GM18868 (cell line): ENCODE measurements at regions not wholly inside any gene's neighbourhood (a gene's known extent, or its start where the extent isn't known, plus 50 kb on each side); places are given as distances from the start of the nearest gene placed in this dataset.
A peak's percentile ranks its signal among the peaks of the same experiment; 100 is the strongest.

Source experiments
- ATAC-seq: cut with Tn5 transposase; IDR thresholded peaks from one replicate; pipeline ENCODE4 v1.9.1; 2021; ENCODE audit warnings: mild to moderate bottlenecking, moderate library complexity; ENCODE audit not compliant: unreplicated experiment

DNA sequence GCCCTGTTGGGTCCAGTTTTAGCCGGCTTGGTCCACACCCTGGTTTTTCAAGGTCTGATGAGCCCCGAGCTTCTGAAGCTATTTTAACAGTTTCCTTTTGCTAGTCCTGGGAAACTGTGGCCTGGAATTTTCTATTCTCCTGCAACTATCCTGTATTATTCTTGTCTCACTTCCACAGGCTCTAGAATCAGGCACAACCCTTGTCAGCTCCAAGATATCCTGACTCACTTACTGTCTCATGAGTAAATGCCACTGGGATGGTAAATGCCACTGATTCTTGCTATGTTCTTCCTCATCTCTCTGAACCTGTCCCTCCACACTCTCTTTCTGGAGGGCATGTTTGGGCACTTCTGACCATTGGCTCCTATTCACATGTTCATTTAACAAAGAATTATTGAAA lies 611.5 kb upstream of the IGFBP3 start:
- no peak for ATAC-seq

DNA sequence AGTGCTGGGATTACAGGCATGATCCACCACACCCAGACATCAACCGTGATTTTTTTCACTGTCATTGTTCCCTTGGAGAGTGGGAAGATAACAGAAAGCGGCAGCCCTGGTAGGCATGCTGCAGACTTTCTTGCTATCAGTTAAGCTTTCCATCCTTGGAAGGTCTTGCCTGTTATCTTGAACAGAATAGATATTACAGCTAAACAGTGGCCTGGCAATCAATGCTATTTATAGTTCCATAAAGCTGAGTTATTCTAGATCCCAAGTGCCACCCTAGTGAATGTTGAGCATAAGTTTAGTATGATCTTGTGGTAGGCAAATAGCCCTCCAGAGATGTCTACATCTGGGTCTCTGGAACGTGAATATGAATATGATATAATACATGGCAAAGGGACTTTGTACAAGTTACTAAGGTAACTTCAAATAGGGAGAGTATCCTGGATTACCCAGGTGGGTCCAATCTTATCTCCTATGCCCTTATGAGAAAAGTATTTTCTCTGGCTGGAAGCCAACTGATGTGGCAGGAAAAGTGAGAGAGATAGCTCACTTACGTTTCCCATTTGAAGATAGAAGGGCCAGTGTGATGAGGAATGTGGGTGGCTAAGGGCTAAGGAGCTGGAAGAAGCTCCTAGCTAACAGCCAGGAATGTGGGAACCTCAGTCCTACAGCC lies 609.1 kb upstream of the IGFBP3 start:
- no peak for ATAC-seq

DNA sequence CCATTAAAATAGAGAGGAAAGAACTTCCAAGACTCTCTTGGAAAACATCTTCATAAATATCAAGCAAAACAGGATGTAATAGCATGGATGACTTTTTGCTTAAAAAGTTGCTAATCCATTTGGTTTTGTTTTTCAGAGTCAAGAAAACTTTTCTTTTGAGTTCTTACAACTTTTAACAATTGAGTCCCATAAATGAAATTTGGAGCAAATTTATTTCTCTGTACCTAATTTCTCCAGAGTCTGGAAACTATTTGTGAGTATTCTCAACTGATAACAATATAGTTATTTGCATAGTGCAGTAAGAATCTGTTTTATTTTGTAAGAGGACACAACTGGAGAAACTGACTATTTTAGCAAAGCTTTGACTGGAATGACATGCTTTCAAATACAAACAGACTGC lies 606.3 kb upstream of the IGFBP3 start:
- ATAC-seq = no peak

- ATAC-seq = no peak
Measured at GRCh38 chr7:46525876-46526275, 604.8 kb upstream of the IGFBP3 start.

GRCh38 chr7:46524350-46524749 lies 603.3 kb upstream of the IGFBP3 start:
- no peak for ATAC-seq

DNA sequence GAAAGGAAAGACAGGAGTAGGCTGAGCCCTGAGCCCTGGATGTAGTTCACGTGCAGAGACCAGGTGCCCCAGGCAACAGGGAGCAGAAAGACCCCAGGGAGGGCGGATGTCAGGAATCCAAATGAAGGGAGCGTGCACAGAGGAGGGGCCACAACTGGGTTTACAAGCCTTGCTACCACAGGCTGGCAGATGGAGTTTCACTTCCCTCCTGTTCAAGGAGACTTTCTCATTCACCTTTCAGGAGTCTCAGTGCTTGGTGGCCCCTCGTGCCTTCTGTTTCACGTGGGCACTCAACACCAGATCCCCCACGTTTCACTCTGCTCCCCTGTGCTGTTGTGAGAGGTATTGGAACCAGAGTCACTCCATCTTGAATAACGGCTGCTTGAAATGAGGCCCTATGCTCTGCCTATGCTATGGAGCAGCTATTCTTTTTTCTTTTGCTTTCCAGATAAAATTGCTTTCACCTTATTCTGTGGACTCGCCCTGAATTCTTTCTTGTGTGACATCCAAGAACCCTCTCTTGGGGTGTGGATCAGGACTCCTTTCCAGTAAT lies 601.4 kb upstream of the IGFBP3 start:
- peak; percentile 75 for ATAC-seq

GRCh38 chr7:46518713-46519112 lies 597.6 kb upstream of the IGFBP3 start:
- ATAC-seq = no peak

DNA sequence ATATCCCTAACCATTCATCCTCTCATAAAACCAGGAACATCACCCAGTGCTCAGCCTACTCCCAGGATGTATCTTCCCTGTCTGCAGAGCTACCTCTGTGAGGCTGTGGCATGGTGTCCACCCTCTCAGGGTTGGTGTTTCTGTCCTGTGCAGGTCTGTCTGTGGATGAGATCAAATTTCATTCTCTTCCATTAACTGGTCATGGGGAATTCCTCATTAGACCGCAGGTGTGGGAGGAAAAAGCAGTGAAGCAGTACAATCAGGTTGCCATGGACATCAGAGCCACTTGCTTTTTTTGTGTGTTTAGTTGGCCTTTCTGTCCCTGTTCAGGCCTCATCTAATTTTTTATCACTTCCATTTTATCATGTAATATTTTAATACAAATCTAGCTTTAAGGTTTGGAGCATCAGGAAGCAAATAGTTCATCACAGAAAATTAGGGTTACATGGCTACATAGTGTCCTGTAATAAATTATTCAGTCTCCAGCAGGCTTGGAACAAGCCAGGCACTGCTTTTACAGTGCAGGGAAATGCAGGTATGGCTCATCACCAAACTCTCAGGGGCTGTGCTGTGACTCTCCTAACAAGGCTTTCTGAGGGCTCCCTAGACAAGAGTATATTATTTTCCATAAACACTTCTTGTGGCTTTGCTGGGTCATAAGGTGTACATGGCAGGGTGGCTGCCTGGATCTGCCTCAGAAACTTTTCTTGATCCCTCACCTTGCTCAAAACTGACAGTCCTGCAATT lies 594.9 kb upstream of the IGFBP3 start:
- ATAC-seq = no peak

DNA sequence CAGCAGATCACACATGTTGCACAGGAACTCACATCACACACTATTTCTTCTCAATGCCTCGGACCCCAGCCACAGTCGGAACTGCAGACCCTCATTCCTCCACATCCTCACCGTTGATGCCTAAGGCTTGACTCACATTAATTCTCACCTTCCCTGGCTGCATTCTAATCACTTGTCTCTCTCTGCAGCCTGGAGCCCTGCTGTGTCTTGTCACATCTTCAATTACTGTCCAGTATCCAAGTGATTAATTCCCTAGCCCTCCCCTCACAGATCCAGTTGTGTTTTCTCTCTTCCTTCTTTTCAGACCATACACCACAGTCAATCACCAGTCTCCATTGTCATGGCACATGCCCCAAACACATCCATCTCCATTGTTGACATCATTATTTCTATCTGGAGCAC lies 592.4 kb upstream of the IGFBP3 start:
- no peak for ATAC-seq

DNA sequence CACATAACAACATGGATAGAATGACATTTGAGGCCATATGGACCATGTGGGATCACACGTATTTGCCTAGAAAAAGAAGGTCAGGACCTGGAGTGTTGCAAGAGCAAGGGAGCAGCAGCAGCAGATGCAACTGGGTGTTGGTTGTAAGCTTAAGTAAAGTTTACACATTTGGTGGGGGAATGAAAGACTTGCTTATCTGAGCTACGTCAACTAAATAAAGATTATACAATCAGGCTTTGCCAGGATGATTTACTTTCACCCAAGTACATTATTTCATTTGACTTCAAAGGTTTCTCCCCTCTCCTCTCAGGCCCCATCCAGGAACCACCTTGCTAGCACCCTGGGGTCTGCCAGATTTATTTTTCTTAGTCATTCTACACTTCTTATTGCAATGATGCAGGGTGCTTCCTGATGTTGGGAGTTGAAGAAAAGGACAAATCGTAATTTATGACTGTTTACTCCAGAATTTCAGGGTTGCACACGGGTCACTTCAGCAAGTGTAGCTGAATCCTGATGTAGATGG lies 591.9 kb upstream of the IGFBP3 start:
- ATAC-seq = no peak

DNA sequence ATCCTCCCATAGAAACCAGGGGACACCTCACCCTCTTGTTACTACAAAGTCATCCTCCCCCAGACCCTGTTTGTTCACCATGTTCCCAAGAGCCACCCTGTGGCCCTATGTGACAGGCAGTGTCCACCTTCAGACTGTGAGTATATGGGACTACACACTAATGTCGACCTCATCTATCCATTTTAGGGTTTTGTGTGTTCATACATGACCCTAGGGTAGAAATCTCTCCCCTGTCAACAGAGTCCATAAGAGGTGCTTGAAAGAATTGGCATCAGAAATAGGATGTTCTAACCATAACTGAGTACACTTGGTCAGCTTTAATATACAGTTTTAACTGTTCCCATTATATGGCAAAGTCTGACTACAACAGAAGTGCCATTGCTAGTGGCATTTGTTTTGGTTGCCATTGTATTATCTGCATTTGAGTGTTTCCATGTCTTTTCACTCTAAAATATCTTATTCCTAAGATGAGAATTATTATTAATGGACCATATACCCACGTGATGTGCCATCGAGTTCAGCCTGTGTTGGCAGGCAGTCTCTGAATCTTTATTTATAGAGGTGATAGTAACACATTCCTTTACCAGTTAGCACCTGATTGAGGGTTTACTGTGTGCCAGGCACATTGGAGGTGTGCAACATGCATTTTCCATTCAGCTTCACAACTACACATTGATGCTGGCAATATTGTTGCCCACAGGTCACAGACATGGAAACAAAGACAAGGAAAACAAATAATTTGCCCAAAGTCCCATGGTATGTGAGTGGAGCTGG lies 590.6 kb upstream of the IGFBP3 start:
- no peak for ATAC-seq

GRCh38 chr7:46508583-46508982 lies 587.5 kb upstream of the IGFBP3 start:
- ATAC-seq = no peak

DNA sequence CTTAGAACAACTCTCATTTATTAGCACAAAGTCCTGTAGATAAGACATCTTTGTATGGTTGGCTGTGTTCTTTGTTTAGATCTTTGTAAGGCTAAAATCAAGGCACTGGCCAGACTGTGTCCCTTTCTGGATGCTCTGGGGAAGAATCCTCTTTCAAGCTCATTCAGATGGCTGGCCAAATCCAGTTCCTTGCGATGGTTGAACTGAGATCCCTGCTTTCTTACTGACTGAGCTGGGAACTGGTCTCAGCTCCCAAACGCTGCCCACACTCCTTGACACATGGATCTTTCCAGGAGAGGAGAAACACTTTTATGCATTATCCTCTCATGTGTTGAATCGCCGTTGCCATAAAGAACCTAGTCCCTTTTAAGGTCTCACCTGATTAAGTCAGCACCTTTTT lies 586.5 kb upstream of the IGFBP3 start:
- ATAC-seq = no peak

GRCh38 chr7:46494441-46494840 lies 573.4 kb upstream of the IGFBP3 start:
- ATAC-seq = no peak

DNA sequence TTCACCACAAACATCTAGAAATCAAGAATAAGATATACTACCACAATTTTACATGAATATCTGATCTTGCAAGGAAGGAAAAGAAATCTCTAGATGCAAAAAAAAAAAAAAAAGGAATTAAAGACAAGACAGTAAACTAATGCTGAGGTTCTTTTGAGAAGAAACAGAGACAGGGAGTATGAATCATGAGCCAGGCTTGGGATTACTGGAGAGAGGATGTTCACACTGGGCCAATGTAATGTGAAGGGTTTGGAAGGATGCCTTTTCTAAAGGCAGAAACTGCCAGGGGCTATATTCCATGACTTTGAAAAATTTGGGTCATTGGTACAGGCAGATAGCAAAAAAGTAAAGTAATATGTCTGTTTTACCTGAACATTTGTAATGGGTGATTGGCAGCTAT lies 573.0 kb upstream of the IGFBP3 start:
- no peak for ATAC-seq

- no peak for ATAC-seq
Measured at GRCh38 chr7:46493196-46493595, 572.1 kb upstream of the IGFBP3 start.

DNA sequence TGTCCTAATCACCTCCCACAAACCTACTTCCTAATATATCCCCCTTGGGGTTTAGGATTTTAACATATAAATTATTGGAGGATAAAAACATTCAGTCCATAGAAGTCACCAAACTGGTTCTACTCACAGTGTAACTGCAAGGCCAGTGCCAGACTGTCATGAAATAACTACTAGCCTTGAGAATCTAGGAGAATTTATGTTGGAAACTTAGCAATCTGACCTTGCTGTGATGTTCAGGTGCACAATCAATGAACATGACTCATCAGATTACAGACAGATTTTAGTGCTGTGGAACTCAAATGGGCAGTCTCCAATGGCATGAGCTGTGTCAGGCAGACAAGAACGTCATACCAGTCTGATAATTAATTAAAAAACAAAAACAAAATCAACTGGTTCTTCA lies 571.4 kb upstream of the IGFBP3 start:
- ATAC-seq = no peak

DNA sequence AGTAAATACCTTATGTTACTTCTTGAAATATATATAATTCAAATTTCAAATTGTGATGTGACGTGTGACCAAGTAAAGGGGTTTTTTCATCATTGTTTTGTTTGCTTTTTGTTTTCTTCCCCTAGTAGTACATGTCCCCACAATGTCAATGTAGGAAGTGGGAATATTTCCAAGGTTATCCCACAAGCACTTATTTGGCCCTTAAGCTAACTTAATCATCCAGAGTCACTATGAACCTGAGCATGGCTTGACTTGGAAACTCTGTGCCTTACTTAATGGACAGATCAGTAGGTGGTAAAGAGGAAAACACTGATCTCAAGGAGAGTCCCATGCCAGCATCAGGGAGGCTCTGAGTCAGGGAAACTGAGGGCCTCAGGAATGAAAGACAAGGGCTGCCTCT lies 569.3 kb upstream of the IGFBP3 start:
- no peak for ATAC-seq

DNA sequence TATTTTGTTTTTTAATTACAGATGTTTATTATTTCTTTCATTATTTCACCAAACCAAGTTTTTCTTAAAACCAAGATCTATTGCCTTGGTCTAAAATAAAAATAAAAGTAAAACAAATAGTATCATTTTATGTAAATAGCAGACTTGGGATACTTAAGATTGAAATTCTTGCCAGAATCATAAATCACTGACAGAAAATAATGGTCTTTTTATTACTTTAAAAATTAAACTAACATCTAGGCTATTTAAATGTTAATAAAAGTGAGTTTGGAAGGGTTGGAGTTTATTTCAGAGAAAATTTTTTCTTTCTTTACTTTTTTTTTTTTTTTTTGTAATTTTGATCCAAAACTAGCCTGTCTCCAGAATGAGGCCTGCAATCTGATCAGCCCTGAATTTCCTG lies 568.0 kb upstream of the IGFBP3 start:
- no peak for ATAC-seq

DNA sequence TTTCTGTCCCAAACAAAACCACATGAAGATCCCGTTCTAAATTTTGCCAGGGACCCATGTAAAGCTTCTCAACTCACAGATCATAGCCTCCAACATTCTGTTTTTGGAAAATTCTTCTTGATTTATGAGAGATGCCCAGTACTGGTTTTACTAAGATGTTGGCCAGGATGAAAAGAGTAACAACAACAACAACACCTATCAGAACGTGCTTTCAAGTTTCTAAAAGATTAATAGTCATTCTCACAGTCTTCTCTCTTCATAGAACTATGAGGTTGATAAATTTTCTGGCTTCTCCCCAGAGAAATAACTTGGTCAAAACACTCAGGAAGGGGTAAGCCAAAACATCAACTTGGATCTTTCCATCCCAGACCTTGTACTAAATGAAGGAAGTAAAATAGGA lies 567.5 kb upstream of the IGFBP3 start:
- no peak for ATAC-seq
